Thymus (tissue), 11 donors: ENCODE measurements at regions not wholly inside any gene's neighbourhood (a gene's known extent, or its start where the extent isn't known, plus 50 kb on each side); places are given as distances from the start of the nearest gene placed in this dataset.

ENCODE experiments used
- DNase-seq, 9 donors: peaks; one replicate each; pipeline ENCODE4 v3.0.0-alpha.2; 2013; ENCODE audit warnings: low spot score in 9 of 9, low read depth in 6 of 9, missing footprints in 1 of 9
- H3K27ac ChIP-seq, 2 donors: one replicate each; pipeline ENCODE4 v1.5.1; 2013; ENCODE audit warnings: control low read depth in 1 of 2, low read depth in 1 of 2, low read length in 1 of 2, mild to moderate bottlenecking in 1 of 2, moderate library complexity in 1 of 2
- H3K27me3 ChIP-seq, 2 donors: one replicate each; pipeline ENCODE4 v1.5.1; 2013; ENCODE audit warnings: low read length in 1 of 2; ENCODE audit not compliant: control insufficient read depth in 2 of 2, insufficient read depth in 1 of 2
- H3K36me3 ChIP-seq, 2 donors: one replicate each; pipeline ENCODE4 v1.5.1; 2013; ENCODE audit warnings: low read length in 1 of 2, mild to moderate bottlenecking in 1 of 2, moderate library complexity in 1 of 2; ENCODE audit not compliant: control insufficient read depth in 2 of 2, insufficient read depth in 2 of 2
- H3K4me1 ChIP-seq, 2 donors: one replicate each; pipeline ENCODE4 v1.5.1; 2013; ENCODE audit warnings: low read length in 2 of 2; ENCODE audit not compliant: control insufficient read depth in 2 of 2, insufficient read depth in 2 of 2
- H3K4me3 ChIP-seq, 2 donors: one replicate each; pipeline ENCODE4 v1.5.1; 2013; ENCODE audit warnings: low read length in 2 of 2, control low read depth in 1 of 2, mild to moderate bottlenecking in 1 of 2
- H3K9me3 ChIP-seq, 2 donors: one replicate each; pipeline ENCODE4 v1.5.1; 2013; ENCODE audit warnings: low read length in 1 of 2, mild to moderate bottlenecking in 1 of 2; ENCODE audit not compliant: control insufficient read depth in 2 of 2, insufficient read depth in 1 of 2
- WGBS: extraction: QIAGEN DNeasy Blood & Tissue Kit; methylation state at CpG from one replicate; pipeline ENCODE4 v1.1.7; 2013; 5-methylcytosine and 5-hydroxymethylcytosine counted together
- donor health status: healthy.

- no peaks in the 10 kb centered on the region for H3K27me3 ChIP-seq
- H3K4me1 ChIP-seq: no peaks in the 10 kb centered on the region
- DNase-seq: no peak
- no peak overlapping the region for H3K27ac ChIP-seq
- 14% methylated on average over 2 of the region's 2 CpGs for WGBS
- H3K36me3 ChIP-seq: no peaks in the 10 kb centered on the region
- H3K9me3 ChIP-seq: peaks cover 0 to 12% of the 10 kb centered on the region in 2 donors
- no peak overlapping the region for H3K4me3 ChIP-seq
These were observed 366.5 kb downstream of the LRFN5 start for GRCh38 chr14:41973178-41973577.

- Histone ChIP-seq H3K36me3 (no peaks in the 10 kb centered on the region), H3K27me3 (no peaks in the 10 kb centered on the region), H3K4me3 (no peak overlapping the region), H3K9me3 (peaks cover 0 to 14% of the 10 kb centered on the region in 2 donors), H3K27ac (no peak overlapping the region), H3K4me1 (no peaks in the 10 kb centered on the region)
- DNase-seq: no peak
These were observed 365.9 kb downstream of the LRFN5 start for GRCh38 chr14:41972531-41972930.

DNA sequence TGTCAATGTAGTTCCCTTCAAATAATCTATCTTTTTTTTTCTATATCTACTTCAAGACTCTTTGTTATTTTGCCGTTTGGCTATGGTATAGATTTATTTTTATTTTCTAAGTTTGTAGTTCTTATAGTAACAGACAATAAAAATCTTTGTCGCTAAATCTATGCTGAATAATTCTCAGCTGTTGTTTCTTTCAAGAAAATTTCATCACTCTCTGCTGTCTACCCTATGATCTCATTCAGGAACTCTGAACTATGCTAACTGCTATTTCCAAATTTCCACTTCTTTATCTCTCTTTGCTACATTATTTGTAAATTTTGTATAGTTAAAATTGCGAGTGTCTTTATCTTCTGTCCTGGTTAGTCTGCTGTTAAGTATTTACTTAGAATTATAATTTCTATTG, 353.6 kb downstream of the LRFN5 start:
- Histone ChIP-seq H3K27me3 (no peaks in the 10 kb centered on the region), H3K4me1 (no peaks in the 10 kb centered on the region), H3K4me3 (no peak overlapping the region), H3K27ac (no peak overlapping the region), H3K36me3 (no peaks in the 10 kb centered on the region), H3K9me3 (no peaks in the 10 kb centered on the region)
- no peak for DNase-seq
- 94% methylated on average over 3 of the region's 3 CpGs for WGBS

DNA sequence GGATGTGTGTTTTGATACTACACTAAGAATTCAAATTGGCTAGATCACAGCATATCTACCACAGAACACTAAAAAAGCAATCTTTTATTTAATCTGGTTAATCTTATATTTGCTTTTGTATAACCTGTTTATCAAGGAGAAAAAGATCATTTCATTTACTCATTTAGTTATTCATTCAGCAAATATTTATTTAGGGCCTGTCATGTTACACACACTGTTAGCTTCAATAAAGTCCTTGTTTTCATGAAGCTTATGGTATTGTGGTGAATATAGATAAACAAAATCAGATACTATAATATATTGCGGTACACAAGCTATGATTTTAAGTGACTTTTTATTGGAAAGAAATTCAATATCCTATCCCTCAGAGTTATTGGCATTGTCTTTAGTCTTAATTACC, 350.8 kb downstream of the LRFN5 start:
- no peak overlapping the region for H3K27ac ChIP-seq
- no peaks in the 10 kb centered on the region for H3K4me1 ChIP-seq
- no peak for DNase-seq
- no peaks in the 10 kb centered on the region for H3K27me3 ChIP-seq
- no peak overlapping the region for H3K4me3 ChIP-seq
- H3K9me3 ChIP-seq: no peaks in the 10 kb centered on the region
- WGBS: 44% methylated on average over 1 of the region's 1 CpG
- no peaks in the 10 kb centered on the region for H3K36me3 ChIP-seq
